HG02981 (cell line): ENCODE measurements at regions not wholly inside any gene's neighbourhood (a gene's known extent, or its start where the extent isn't known, plus 50 kb on each side); places are given as distances from the start of the nearest gene placed in this dataset.

ENCODE experiments used
- ATAC-seq: cut with Tn5 transposase; IDR thresholded peaks from one replicate; pipeline ENCODE4 v1.9.1; 2021; ENCODE audit warnings: mild to moderate bottlenecking, moderate library complexity; ENCODE audit not compliant: unreplicated experiment

- no peak for ATAC-seq
Observed at GRCh38 chr14:65348137-65348536, 64.4 kb upstream of the FUT8 start.

- no peak for ATAC-seq
Observed at GRCh38 chr14:65349100-65349499, 63.4 kb upstream of the FUT8 start.

- peak; percentile 65 for ATAC-seq
Observed at GRCh38 chr14:65351493-65352194, 60.9 kb upstream of the FUT8 start.

- ATAC-seq: no peak
Observed at GRCh38 chr14:65352964-65353530, 59.5 kb upstream of the FUT8 start.

GRCh38 chr14:65354131-65354530 lies 58.4 kb upstream of the FUT8 start:
- ATAC-seq: no peak

GRCh38 chr14:65354715-65355114 lies 57.8 kb upstream of the FUT8 start:
- no peak for ATAC-seq

- ATAC-seq: no peak
Observed at GRCh38 chr14:65356327-65356836, 56.1 kb upstream of the FUT8 start.

- ATAC-seq: no peak
Observed at GRCh38 chr14:65357113-65357512, 55.4 kb upstream of the FUT8 start.

- no peak for ATAC-seq
Observed at GRCh38 chr14:65357689-65358088, 54.8 kb upstream of the FUT8 start.

- ATAC-seq: no peak
Observed at GRCh38 chr14:65359503-65359902, 53.0 kb upstream of the FUT8 start.

GRCh38 chr14:65360144-65360784 lies 52.3 kb upstream of the FUT8 start:
- ATAC-seq: no peak

GRCh38 chr14:65361920-65362319 lies 50.6 kb upstream of the FUT8 start:
- ATAC-seq: no peak
